ENCODE measurements at regions not wholly inside any gene's neighbourhood (a gene's known extent, or its start where the extent isn't known, plus 50 kb on each side); places are given as distances from the start of the nearest gene placed in this dataset.

DNA sequence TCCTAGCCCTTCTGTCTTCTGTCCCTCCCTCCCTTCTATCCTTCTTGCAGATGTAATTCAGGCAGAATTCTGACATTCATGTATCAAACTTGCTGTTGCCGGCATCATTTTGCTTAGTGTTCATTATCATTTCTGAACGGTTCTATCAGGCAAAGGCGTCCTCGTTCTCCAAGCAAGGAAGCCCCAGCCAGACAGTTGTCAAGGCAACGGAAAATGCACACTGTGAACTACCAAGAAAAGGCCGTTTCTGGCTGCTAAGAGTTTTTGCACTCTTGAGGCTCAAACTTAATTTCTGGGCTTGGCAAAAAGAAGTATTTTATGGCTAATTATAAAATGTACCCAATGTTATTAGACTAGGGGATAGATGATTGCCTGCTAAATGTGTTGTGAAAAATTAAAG is 164.7 kb upstream of the KCNJ15 start (continued):
- no peak for TF ChIP-seq YY1 (tag by site-specific recombination; IDR thresholded peaks at IDR 0.05)
- TF ChIP-seq ZNF2 (tag by site-specific recombination; IDR thresholded peaks at IDR 0.05) = no peak
- TF ChIP-seq ZNF426 (tag by site-specific recombination; IDR thresholded peaks at IDR 0.05) = no peak
- no peak for TF ChIP-seq ZNF350 (tag by site-specific recombination; IDR thresholded peaks at IDR 0.05)
- TF ChIP-seq ZNF610 (tag by site-specific recombination; IDR thresholded peaks at IDR 0.05; ENCODE audit: borderline replicate concordance) = no peak
- no peak for TF ChIP-seq ZNF555 (tag by site-specific recombination; conservative IDR thresholded peaks at IDR 0.05)

DNA sequence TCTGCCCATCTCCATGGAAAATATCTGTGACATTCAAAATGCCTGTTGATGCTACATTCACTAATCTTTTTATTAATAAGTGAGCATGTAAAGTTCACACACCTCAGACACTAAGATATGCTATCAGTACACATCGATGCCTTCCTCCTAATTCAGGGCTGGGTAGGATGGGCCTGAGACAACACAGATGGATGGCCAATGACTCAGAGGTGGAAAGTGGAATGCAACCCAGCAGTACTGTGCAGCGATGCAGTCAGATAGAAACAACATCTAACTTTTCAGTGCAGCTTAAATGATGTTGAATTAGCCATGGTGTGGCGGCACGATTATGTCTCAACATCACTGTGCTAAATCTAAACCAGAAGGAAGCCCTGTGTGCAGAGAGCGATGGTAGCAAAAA is 161.6 kb upstream of the KCNJ15 start:
- Histone ChIP-seq H3K4me1 (ENCODE audit: control insufficient read depth, insufficient read depth, low read length) (no peaks in the 10 kb centered on the region), H3K27ac (ENCODE audit: extremely low read depth, low read depth, low read length) (no peak overlapping the region), H3K9me3 (ENCODE audit: control insufficient read depth, insufficient read depth, low read depth, low read length) (no peaks in the 10 kb centered on the region), H3K4me3 (ENCODE audit: low read depth, low read length) (no peak overlapping the region), H3K36me3 (ENCODE audit: control insufficient read depth in 2 of 2, insufficient read depth in 1 of 2, low read length in 2 of 2) (no peaks in the 10 kb centered on the region)
- ChIA-PET CTCF (interaction anchor here (0.7 to 1.5 kb wide), 2 partner anchors 29 to 32 kb away, joined by 3 read pairs; no protein-coding TSS in a partner anchor), POLR2A (no interaction called here)
- no peak for TF ChIP-seq ATF2 (tag by site-specific recombination; IDR thresholded peaks at IDR 0.05; ENCODE audit: low read depth)
- TF ChIP-seq MZF1 (tag by site-specific recombination; IDR thresholded peaks at IDR 0.05; ENCODE audit: borderline replicate concordance) = no peak
- TF ChIP-seq ZNF37A (tag by site-specific recombination; IDR thresholded peaks at IDR 0.05) = no peak
- TF ChIP-seq ZNF423 (tag by site-specific recombination; IDR thresholded peaks at IDR 0.05) = no peak
- no peak for TF ChIP-seq ZSCAN16 (tag by site-specific recombination; IDR thresholded peaks at IDR 0.05)
- no peak for TF ChIP-seq ZNF529 (tag by site-specific recombination; IDR thresholded peaks at IDR 0.05; ENCODE audit: insufficient replicate concordance)
- no peak for TF ChIP-seq ZNF501 (tag by site-specific recombination; IDR thresholded peaks at IDR 0.05)

DNA sequence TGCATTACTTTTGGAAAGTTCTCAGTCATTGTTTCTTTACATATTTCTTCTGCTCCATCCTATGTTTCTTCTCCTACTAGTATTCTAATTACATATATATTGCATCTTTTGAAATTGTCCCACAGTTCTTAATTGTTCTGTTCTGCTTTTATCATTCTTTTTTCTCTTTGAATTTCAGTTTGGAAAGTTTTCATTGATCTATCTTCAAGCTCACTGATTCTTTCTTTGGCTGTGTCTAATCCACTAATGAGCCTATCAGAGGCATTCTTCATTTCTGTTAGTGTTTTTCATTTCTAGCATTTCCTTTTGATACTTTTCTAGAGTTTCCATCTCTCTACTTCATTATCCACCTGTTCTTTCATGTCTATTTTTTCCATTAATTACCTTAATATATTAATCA is 159.0 kb upstream of the KCNJ15 start:
- CTCF ChIA-PET = no interaction called here
- Histone ChIP-seq H3K9me3 (ENCODE audit: control insufficient read depth, insufficient read depth, low read depth, low read length) (no peaks in the 10 kb centered on the region), H3K4me3 (ENCODE audit: low read depth, low read length) (no peak overlapping the region), H3K4me1 (ENCODE audit: control insufficient read depth, insufficient read depth, low read length) (no peaks in the 10 kb centered on the region), H3K36me3 (ENCODE audit: control insufficient read depth in 2 of 2, insufficient read depth in 1 of 2, low read length in 2 of 2) (no peaks in the 10 kb centered on the region), H3K27ac (ENCODE audit: extremely low read depth, low read depth, low read length) (no peak overlapping the region)
- TF ChIP-seq ZNF776 (tag by site-specific recombination; IDR thresholded peaks at IDR 0.05; ENCODE audit: borderline replicate concordance) (no peak), ZFP41 (tag by site-specific recombination; IDR thresholded peaks at IDR 0.05; ENCODE audit: borderline replicate concordance) (no peak), ZNF585B (tag by site-specific recombination; IDR thresholded peaks at IDR 0.05) (no peak), ZNF626 (tag by site-specific recombination; IDR thresholded peaks at IDR 0.05) (no peak), ZNF16 (tag by site-specific recombination; IDR thresholded peaks at IDR 0.05; ENCODE audit: low read depth) (no peak), ZNF324 (tag by site-specific recombination; IDR thresholded peaks at IDR 0.05) (no peak)
- POLR2A ChIA-PET = no interaction called here

DNA sequence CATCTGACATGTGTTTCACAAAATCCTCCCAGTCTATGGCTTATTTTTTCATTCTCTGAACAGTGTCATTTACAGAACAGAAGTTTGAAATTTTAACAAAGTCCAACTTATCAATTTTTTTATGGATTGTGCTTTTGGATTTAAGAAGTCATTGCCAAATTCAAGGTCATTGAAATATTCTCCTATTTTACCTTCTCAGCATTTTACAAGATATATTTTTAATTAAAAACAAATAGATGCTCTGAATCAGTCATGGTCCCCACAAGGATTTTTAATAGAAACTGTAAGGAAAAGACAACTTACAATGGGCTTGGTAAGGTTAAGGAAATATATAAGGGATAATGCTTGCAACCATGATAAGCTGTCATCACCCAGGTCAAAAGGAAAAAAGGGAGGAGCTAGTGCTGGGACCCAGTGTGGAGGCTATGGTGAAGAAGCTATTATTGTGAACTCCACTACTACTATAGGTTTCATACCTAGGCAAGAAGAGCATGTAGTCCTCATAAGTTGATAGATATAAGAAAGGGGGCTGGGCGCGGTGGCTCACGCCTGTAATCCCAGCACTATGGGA is 144.5 kb upstream of the KCNJ15 start:
- TF ChIP-seq ZNF221 (tag by site-specific recombination; IDR thresholded peaks at IDR 0.05; ENCODE audit: borderline replicate concordance) = no peak
- TF ChIP-seq GLIS1 (tag by site-specific recombination; IDR thresholded peaks at IDR 0.05) = no peak
- TF ChIP-seq ELK4 (IDR thresholded peaks at IDR 0.05; ENCODE audit: borderline replicate concordance, low read depth, low read length) = no peak
- no peak for TF ChIP-seq ZNF324 (tag by site-specific recombination; IDR thresholded peaks at IDR 0.05)
- no peak for TF ChIP-seq ZNF391 (tag by site-specific recombination; IDR thresholded peaks at IDR 0.05; ENCODE audit: borderline replicate concordance, low read depth)

More for the DNA sequence above, 144.5 kb upstream of the KCNJ15 start:
- Histone ChIP-seq H3K9me3 (ENCODE audit: control insufficient read depth, insufficient read depth, low read depth, low read length) (no peaks in the 10 kb centered on the region), H3K4me3 (ENCODE audit: low read depth, low read length) (no peak overlapping the region), H3K4me1 (ENCODE audit: control insufficient read depth, insufficient read depth, low read length) (no peaks in the 10 kb centered on the region), H3K27ac (ENCODE audit: extremely low read depth, low read depth, low read length) (no peak overlapping the region), H3K36me3 (ENCODE audit: control insufficient read depth in 2 of 2, insufficient read depth in 1 of 2, low read length in 2 of 2) (no peaks in the 10 kb centered on the region)
- ChIA-PET POLR2A (no interaction called here), CTCF (no interaction called here)
